GM11168 (cell line): ENCODE measurements at regions not wholly inside any gene's neighbourhood (a gene's known extent, or its start where the extent isn't known, plus 50 kb on each side); places are given as distances from the start of the nearest gene placed in this dataset.
"Not testable (repeated sequence)": the region's sequence is repeated elsewhere in the genome, so short reads cannot be mapped to it uniquely, and the experiment has no call there.

Source experiments
- in situ Hi-C: fragments of 300-500 bp; cut with MboI; formaldehyde crosslinking; loops from one replicate; pipeline ENCODE4 v1.12.0; 2022; ENCODE audit warnings: low sequenced_read_pairs; ENCODE audit not compliant: unreplicated experiment

GRCh38 chr7:156062286-156062685, 250.0 kb upstream of the SHH start:
- in situ Hi-C loops = no loop called here

GRCh38 chr7:156061689-156062255, 249.5 kb upstream of the SHH start:
- in situ Hi-C loops = no loop called here

- in situ Hi-C loops = no loop called here
These were observed 248.7 kb upstream of the SHH start for GRCh38 chr7:156060925-156061324.

GRCh38 chr7:156059369-156059768, 247.1 kb upstream of the SHH start:
- in situ Hi-C loops = no loop called here

GRCh38 chr7:156058248-156058647, 246.0 kb upstream of the SHH start:
- in situ Hi-C loops = no loop called here

GRCh38 chr7:156056534-156056933, 244.3 kb upstream of the SHH start:
- in situ Hi-C loops = no loop called here

GRCh38 chr7:156055206-156055822, 243.1 kb upstream of the SHH start:
- in situ Hi-C loops = no loop called here

GRCh38 chr7:156051884-156052283, 239.6 kb upstream of the SHH start:
- in situ Hi-C loops = no loop called here

- in situ Hi-C loops = no loop called here
These were observed 238.6 kb upstream of the SHH start for GRCh38 chr7:156050636-156051569.

- in situ Hi-C loops = no loop called here
These were observed 237.1 kb upstream of the SHH start for GRCh38 chr7:156049366-156049765.

- in situ Hi-C loops = no loop called here
These were observed 233.8 kb upstream of the SHH start for GRCh38 chr7:156046031-156046560.

GRCh38 chr7:156043416-156044178, 231.3 kb upstream of the SHH start:
- in situ Hi-C loops = no loop called here

GRCh38 chr7:156041398-156041797, 229.1 kb upstream of the SHH start:
- in situ Hi-C loops = no loop called here

- in situ Hi-C loops = no loop called here
These were observed 227.9 kb upstream of the SHH start for GRCh38 chr7:156039971-156040677.

- in situ Hi-C loops = no loop called here
These were observed 226.9 kb upstream of the SHH start for GRCh38 chr7:156039194-156039593.

- in situ Hi-C loops = no loop called here
These were observed 226.1 kb upstream of the SHH start for GRCh38 chr7:156038345-156038744.

GRCh38 chr7:156036153-156036552, 223.9 kb upstream of the SHH start:
- in situ Hi-C loops = no loop called here

GRCh38 chr7:156035387-156035786, 223.1 kb upstream of the SHH start:
- in situ Hi-C loops = not testable (repeated sequence)

GRCh38 chr7:156034397-156034796, 222.1 kb upstream of the SHH start:
- in situ Hi-C loops = no loop called here

- in situ Hi-C loops = no loop called here
These were observed 220.7 kb upstream of the SHH start for GRCh38 chr7:156032973-156033372.
